Endothelial cell of umbilical vein (primary cell): ENCODE measurements at regions not wholly inside any gene's neighbourhood (a gene's known extent, or its start where the extent isn't known, plus 50 kb on each side); places are given as distances from the start of the nearest gene placed in this dataset.

Experiments used
- BruUV-seq: library from RNA; stranded (reverse); fragments of 400-500 nt; replicated peaks from 2 replicates; lab custom pipeline; 2021; lab: Mats Ljungman, UMichigan
- CTCF ChIA-PET: fragments of 300-600, 350-600 bp; sonication (Branson Sonifier 250); formaldehyde crosslinking; loops from one replicate; lab custom pipeline; 2021; ENCODE audit warnings: antibody characterized with exemption, inconsistent platforms; lab: Charles Lee
- POLR2A ChIA-PET: fragments of 300-600, 350-600 bp; sonication (Branson Sonifier 250); formaldehyde crosslinking; loops from one replicate; lab custom pipeline; 2021; ENCODE audit warnings: antibody characterized with exemption, inconsistent platforms; lab: Charles Lee
- DNase-seq: peaks from one replicate; pipeline ENCODE4 v3.0.0-alpha.2; 2011; ENCODE audit warnings: low read depth, low spot score
- FAIRE-seq: peaks from 2 replicates; lab custom pipeline; 2011; peaks lifted over from hg19 to GRCh38; lab: Jason Lieb, UNC
- H2AFZ ChIP-seq: 2 replicates; pipeline ENCODE4 v1.6.0; 2012; ENCODE audit warnings: low read depth, low read length, control low read depth, inconsistent platforms
- H3K27ac ChIP-seq: 2 replicates; pipeline ENCODE4 v1.5.1; 2011; ENCODE audit warnings: low read depth, mild to moderate bottlenecking, control low read depth, low read length, moderate library complexity; ENCODE audit not compliant: insufficient read depth
- H3K27me3 ChIP-seq, 2 experiments: 2 replicates each; pipeline versions ENCODE4 v1.6.0 to v1.6.1; 2011; ENCODE audit warnings: low read length in 2 of 2, mixed read lengths in 1 of 2; ENCODE audit not compliant: control insufficient read depth in 2 of 2, insufficient read depth in 2 of 2
- H3K36me3 ChIP-seq, 2 experiments: 2 replicates in 1 of 2; 3 replicates in 1 of 2; pipeline ENCODE4 v1.5.1; 2011; ENCODE audit warnings: low read length in 2 of 2, mild to moderate bottlenecking in 1 of 2, moderate library complexity in 1 of 2; ENCODE audit not compliant: control insufficient read depth in 2 of 2, insufficient read depth in 2 of 2; ENCODE audit errors: extremely low read depth in 1 of 2
- H3K4me1 ChIP-seq: 3 replicates; pipeline ENCODE4 v1.5.1; 2011; ENCODE audit warnings: mild to moderate bottlenecking, low read length; ENCODE audit not compliant: control insufficient read depth, insufficient read depth; ENCODE audit errors: extremely low read depth
- H3K4me2 ChIP-seq: 2 replicates; pipeline ENCODE4 v1.6.1; 2011; ENCODE audit warnings: low read length, control low read depth, mixed read lengths; ENCODE audit not compliant: insufficient read depth
- H3K4me3 ChIP-seq, 3 experiments: fragments of 200-600 bp in 1 of 3; sonication (generic), shearing (Covaris generic) in 1 of 3; replicated peaks in 1 of 3; 2 replicates each; pipeline ENCODE4 v1.5.1; 2011 to 2016; ENCODE audit warnings: control low read depth in 3 of 3, low read length in 3 of 3, mild to moderate bottlenecking in 2 of 3, inconsistent platforms in 1 of 3, low read depth in 1 of 3, moderate library complexity in 1 of 3; ENCODE audit not compliant: insufficient read depth in 1 of 3
- H3K79me2 ChIP-seq: 2 replicates; pipeline ENCODE4 v1.6.0; 2012; ENCODE audit warnings: low read length, inconsistent platforms; ENCODE audit not compliant: control insufficient read depth, insufficient read depth
- H3K9ac ChIP-seq: replicated peaks from 2 replicates; pipeline ENCODE3; 2011; ENCODE audit warnings: low read length, control low read depth; ENCODE audit not compliant: insufficient read depth; ENCODE audit errors: extremely low read depth
- H3K9me1 ChIP-seq: replicated peaks from 3 replicates; pipeline ENCODE4 v1.6.0; 2011; ENCODE audit warnings: mild to moderate bottlenecking, low read length; ENCODE audit not compliant: control insufficient read depth, insufficient read depth; ENCODE audit errors: extremely low read depth
- H3K9me3 ChIP-seq: replicated peaks from 2 replicates; pipeline ENCODE4 v1.5.1; 2012; ENCODE audit warnings: low read length, inconsistent platforms; ENCODE audit not compliant: control insufficient read depth, insufficient read depth
- H4K20me1 ChIP-seq: replicated peaks from 2 replicates; pipeline ENCODE3; 2011; ENCODE audit warnings: mild to moderate bottlenecking, low read length; ENCODE audit not compliant: control insufficient read depth, insufficient read depth; ENCODE audit errors: extremely low read depth
- EZH2 ChIP-seq: IDR thresholded peaks from 2 replicates; pipeline ENCODE4 v1.6.1; 2012; ENCODE audit warnings: borderline replicate concordance, low read depth, mild to moderate bottlenecking, moderate library complexity, low read length, inconsistent platforms; ENCODE audit not compliant: severe bottlenecking
- FOS ChIP-seq: IDR thresholded peaks from 2 replicates; pipeline ENCODE4 v1.6.1; 2011; ENCODE audit warnings: mild to moderate bottlenecking, low read length, moderate library complexity, borderline replicate concordance; ENCODE audit not compliant: insufficient read depth
- GATA2 ChIP-seq: IDR thresholded peaks from 2 replicates; pipeline ENCODE4 v1.7.0; 2011; ENCODE audit warnings: low read depth, mild to moderate bottlenecking, moderate library complexity, mixed read lengths, low read length; ENCODE audit not compliant: insufficient read length, insufficient read depth
- JUN ChIP-seq: IDR thresholded peaks from 2 replicates; pipeline ENCODE4 v1.6.1; 2011; ENCODE audit warnings: borderline replicate concordance, low read depth; ENCODE audit not compliant: insufficient read length, insufficient read depth
- MYC ChIP-seq: IDR thresholded peaks from one replicate; pipeline ENCODE4 v1.6.1; 2011; ENCODE audit warnings: mild to moderate bottlenecking, low read depth, low read length
- POLR2A ChIP-seq: IDR thresholded peaks from 2 replicates; pipeline ENCODE4 v1.6.1; 2012; ENCODE audit warnings: low read depth, mild to moderate bottlenecking, control low read depth, low read length
- POLR2AphosphoS5 ChIP-seq: IDR thresholded peaks from 2 replicates; pipeline ENCODE4 v1.6.1; 2012; ENCODE audit warnings: low read depth, mild to moderate bottlenecking, control low read depth, low read length, moderate library complexity; ENCODE audit not compliant: insufficient read depth
- dilution Hi-C: fragments of 300-500 bp; cut with MboI; formaldehyde crosslinking; loops from one replicate; pipeline ENCODE4 v1.15.0; 2019; ENCODE audit warnings: low sequenced_read_pairs; ENCODE audit not compliant: extremely low pct_ligation_motif_present
- intact Hi-C: fragments of 100-400 bp; cut with micrococcal nuclease; formaldehyde crosslinking; loops from one replicate; pipeline ENCODE4 v1.10.0; 2022
- TF ChIP-seq, protein P1 (sequence below): IDR thresholded peaks from 2 replicates; pipeline ENCODE4 v1.6.1; 2011; ENCODE audit not compliant: insufficient read depth, insufficient read length
- TF ChIP-seq, protein P2 (sequence below), 2 donors: IDR thresholded peaks; 1 replicate in 1 of 2; 2 replicates in 1 of 2; pipeline ENCODE4 v1.5.1; 2011; ENCODE audit warnings: low read length in 2 of 2, mild to moderate bottlenecking in 2 of 2, moderate library complexity in 2 of 2, control low read depth in 1 of 2, inconsistent platforms in 1 of 2, low read depth in 1 of 2; ENCODE audit not compliant: insufficient read depth in 1 of 2; ENCODE audit errors: extremely low read depth in 1 of 2

DNA sequence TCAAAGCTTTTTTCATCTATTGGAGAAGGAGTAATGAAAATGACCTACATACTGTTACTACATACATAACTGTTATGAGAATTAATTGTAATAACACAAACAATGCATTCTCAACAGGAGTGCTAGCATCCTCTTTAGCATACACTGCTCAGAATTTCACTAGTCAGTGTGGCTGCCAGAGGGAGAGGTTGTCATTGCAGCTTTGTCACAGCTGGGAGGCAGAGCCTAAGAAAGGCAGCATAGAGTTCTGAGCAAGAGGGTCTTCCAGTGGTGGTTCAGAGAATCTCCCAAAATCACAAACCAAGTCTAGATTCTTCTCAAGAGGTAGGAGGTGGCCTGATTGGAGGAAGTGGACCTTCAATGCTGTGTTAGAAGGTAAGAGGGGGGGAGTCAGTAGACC is 286.7 kb upstream of the CYRIA start:
- Histone ChIP-seq H3K27me3 (no peaks in the 10 kb centered on the region), H3K4me3 (no peak overlapping the region), H2AFZ (no peak overlapping the region), H3K4me2 (no peak overlapping the region), H3K9me3 (peaks cover 1% of the 10 kb centered on the region), H3K27ac (no peak overlapping the region), H3K9ac (no peak overlapping the region), H3K36me3 (no peaks in the 10 kb centered on the region), H3K9me1 (no peaks in the 10 kb centered on the region), H3K4me1 (no peaks in the 10 kb centered on the region), H4K20me1 (no peaks in the 10 kb centered on the region), H3K79me2 (no peaks in the 10 kb centered on the region)
- intact Hi-C loops (no loop called here), dilution Hi-C loops (no loop called here)
- no TSS peak for BruUV-seq
- DNase-seq, result no peak
- FAIRE-seq, result no peak
- TF ChIP-seq, protein P1, sequence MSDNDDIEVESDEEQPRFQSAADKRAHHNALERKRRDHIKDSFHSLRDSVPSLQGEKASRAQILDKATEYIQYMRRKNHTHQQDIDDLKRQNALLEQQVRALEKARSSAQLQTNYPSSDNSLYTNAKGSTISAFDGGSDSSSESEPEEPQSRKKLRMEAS, result no peak
- no peak for TF ChIP-seq GATA2
- TF ChIP-seq FOS, result no peak
- TF ChIP-seq EZH2, result no peak
- TF ChIP-seq MYC, result no peak
- TF ChIP-seq JUN, result no peak
- TF ChIP-seq POLR2A, result no peak
- no peak for TF ChIP-seq POLR2AphosphoS5
- TF ChIP-seq, protein P2, sequence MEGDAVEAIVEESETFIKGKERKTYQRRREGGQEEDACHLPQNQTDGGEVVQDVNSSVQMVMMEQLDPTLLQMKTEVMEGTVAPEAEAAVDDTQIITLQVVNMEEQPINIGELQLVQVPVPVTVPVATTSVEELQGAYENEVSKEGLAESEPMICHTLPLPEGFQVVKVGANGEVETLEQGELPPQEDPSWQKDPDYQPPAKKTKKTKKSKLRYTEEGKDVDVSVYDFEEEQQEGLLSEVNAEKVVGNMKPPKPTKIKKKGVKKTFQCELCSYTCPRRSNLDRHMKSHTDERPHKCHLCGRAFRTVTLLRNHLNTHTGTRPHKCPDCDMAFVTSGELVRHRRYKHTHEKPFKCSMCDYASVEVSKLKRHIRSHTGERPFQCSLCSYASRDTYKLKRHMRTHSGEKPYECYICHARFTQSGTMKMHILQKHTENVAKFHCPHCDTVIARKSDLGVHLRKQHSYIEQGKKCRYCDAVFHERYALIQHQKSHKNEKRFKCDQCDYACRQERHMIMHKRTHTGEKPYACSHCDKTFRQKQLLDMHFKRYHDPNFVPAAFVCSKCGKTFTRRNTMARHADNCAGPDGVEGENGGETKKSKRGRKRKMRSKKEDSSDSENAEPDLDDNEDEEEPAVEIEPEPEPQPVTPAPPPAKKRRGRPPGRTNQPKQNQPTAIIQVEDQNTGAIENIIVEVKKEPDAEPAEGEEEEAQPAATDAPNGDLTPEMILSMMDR (IDR thresholded peaks at IDR 0.05; ENCODE audit: extremely low read depth in 1 of 2, insufficient read depth in 1 of 2, low read depth in 1 of 2, low read length in 2 of 2), result no peak
- POLR2A ChIA-PET, result no interaction called here
- CTCF ChIA-PET, result no interaction called here
